Upper lobe of left lung (tissue), 4 donors: ENCODE measurements at regions not wholly inside any gene's neighbourhood (a gene's known extent, or its start where the extent isn't known, plus 50 kb on each side); places are given as distances from the start of the nearest gene placed in this dataset.

ENCODE experiments used
- POLR2A ChIP-seq, 4 donors: fragments of 450-650 bp; IDR thresholded peaks; one replicate each; pipeline ENCODE4 v1.5.1; 2016 to 2017; ENCODE audit warnings: antibody characterized with exemption in 4 of 4, mild to moderate bottlenecking in 2 of 4
- TF ChIP-seq, protein P1 (sequence below), 6 experiments: fragments of 450-650 bp in 4 of 6; fragments of 200-600 bp in 2 of 6; sonication (generic) in 2 of 6; IDR thresholded peaks; one replicate each; pipeline ENCODE4 v1.5.1; 2016 to 2019; ENCODE audit warnings: antibody characterized with exemption in 6 of 6

DNA sequence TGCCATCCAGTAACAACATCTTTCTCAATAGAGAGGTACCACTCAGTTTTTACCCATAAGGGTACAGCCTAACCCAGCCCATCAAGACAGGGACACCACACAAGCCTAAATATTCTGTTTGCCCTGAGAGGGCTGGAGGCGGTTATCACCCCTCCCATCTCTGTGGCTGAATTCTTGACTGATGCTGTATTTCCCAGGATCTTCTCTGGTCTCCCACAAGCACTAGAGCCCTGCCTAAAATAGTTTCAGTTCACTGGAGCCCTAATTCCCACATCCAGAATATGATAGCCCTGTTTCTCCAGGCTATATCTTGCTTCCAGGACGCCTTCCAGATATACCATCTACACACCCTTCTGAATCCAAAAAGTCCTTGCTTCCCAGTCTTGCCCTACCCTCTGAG lies 91.6 kb upstream of the NMU start:
- TF ChIP-seq, protein P1, sequence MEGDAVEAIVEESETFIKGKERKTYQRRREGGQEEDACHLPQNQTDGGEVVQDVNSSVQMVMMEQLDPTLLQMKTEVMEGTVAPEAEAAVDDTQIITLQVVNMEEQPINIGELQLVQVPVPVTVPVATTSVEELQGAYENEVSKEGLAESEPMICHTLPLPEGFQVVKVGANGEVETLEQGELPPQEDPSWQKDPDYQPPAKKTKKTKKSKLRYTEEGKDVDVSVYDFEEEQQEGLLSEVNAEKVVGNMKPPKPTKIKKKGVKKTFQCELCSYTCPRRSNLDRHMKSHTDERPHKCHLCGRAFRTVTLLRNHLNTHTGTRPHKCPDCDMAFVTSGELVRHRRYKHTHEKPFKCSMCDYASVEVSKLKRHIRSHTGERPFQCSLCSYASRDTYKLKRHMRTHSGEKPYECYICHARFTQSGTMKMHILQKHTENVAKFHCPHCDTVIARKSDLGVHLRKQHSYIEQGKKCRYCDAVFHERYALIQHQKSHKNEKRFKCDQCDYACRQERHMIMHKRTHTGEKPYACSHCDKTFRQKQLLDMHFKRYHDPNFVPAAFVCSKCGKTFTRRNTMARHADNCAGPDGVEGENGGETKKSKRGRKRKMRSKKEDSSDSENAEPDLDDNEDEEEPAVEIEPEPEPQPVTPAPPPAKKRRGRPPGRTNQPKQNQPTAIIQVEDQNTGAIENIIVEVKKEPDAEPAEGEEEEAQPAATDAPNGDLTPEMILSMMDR (IDR thresholded peaks at IDR 0.05) = no peak
- no peak for TF ChIP-seq POLR2A (IDR thresholded peaks at IDR 0.05)
